ENCODE measurements at regions not wholly inside any gene's neighbourhood (a gene's known extent, or its start where the extent isn't known, plus 50 kb on each side); places are given as distances from the start of the nearest gene placed in this dataset.
"Not testable (repeated sequence)": the region's sequence is repeated elsewhere in the genome, so short reads cannot be mapped to it uniquely, and the experiment has no call there.

GRCh38 chr20:47971058-47971791 is 185.9 kb upstream of the SULF2 start:
- DNase-seq = no peak

DNA sequence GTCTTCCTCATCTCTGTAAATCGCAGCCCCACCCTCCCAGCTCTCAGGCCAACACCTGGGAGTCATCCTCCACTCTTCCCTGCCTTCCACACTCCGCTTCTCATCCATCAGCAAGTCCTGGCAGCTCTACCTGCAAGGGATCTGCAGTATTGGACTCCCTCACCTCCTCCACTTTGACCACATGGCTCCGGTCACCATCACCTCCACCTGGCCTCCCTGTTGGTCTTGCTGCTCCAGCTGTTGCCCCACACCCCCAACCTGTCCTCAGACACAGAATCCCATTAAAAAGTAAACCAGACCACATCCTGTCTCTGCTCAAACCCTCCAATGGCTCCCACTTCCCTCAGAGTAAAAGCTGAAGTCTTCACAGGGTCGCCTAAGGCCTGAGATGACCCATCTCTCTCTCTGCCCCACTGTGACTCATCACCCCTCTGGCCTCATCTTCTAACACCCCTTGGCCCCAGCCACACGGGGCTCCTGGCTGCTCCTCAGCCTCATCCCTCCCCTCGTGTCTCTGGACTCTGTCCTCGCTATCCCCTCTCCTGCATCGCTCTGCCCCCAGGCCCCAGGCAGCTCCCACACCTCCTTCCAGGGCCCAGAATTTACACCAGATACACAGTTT is 185.1 kb upstream of the SULF2 start:
- no peak for DNase-seq

- DNase-seq = no peak
Observed at GRCh38 chr20:47969426-47969825, 184.1 kb upstream of the SULF2 start.

DNA sequence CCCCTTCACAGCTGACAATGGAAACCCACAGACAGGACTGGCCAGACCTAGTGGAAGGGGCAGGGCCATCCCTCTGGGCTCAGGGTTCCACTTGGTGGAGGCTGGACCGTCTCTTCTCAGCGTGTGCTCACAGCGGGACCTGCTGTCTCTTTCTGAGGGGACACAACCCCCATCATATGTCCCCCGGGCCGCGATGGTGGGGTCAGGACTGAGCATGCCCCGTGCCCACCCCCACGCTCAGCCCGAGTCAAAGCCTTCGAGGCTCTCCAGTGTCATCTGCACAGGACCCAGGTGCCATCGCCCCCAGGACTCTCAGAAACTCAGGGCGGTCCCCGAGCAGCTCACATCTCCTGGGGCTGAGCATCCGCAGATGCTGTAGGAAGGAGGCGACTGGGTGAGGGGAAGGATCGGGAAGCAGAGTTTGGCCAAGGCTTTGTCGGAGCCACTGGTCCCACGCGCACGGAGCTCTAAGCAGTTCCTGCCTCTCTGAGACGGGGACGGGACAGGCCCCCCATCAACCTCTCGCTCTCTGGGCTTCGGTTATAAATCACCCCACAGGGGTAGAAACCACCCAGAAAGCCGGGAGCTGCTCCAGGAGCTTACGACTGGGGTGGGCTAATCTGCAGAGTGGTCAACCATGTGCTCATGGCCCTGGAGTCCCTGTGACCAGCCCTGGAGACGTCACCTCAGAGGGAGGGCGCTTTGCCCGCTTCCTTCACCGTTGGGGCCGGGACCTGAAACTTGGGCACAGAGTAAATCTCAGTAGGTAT is 183.4 kb upstream of the SULF2 start:
- no peak for DNase-seq

DNA sequence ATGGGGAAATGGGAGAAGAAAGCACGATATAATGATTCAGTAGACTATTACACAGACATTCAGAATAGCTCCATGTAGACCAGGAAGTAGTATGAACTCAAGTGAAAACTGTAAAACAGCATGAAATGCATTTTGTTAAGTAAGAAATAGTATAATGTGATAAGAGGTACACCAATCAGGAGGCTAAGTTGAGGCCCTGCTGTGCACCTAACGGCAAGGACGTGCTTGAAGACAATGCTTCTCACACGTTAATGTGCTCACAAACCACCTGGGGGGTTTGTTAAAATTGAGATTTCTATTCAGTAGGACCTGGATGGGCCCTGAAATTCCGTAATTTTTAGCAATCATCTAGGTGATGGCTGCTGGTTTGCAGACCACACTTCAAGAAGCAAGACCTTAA is 178.9 kb upstream of the SULF2 start:
- DNase-seq = no peak

- no peak for DNase-seq
Observed at GRCh38 chr20:47963022-47963421, 177.7 kb upstream of the SULF2 start.

GRCh38 chr20:47962286-47962963 is 177.1 kb upstream of the SULF2 start:
- DNase-seq = no peak

- DNase-seq = no peak
Observed at GRCh38 chr20:47960769-47961541, 175.7 kb upstream of the SULF2 start.

- no peak for DNase-seq
Observed at GRCh38 chr20:47960277-47960676, 175.0 kb upstream of the SULF2 start.

DNA sequence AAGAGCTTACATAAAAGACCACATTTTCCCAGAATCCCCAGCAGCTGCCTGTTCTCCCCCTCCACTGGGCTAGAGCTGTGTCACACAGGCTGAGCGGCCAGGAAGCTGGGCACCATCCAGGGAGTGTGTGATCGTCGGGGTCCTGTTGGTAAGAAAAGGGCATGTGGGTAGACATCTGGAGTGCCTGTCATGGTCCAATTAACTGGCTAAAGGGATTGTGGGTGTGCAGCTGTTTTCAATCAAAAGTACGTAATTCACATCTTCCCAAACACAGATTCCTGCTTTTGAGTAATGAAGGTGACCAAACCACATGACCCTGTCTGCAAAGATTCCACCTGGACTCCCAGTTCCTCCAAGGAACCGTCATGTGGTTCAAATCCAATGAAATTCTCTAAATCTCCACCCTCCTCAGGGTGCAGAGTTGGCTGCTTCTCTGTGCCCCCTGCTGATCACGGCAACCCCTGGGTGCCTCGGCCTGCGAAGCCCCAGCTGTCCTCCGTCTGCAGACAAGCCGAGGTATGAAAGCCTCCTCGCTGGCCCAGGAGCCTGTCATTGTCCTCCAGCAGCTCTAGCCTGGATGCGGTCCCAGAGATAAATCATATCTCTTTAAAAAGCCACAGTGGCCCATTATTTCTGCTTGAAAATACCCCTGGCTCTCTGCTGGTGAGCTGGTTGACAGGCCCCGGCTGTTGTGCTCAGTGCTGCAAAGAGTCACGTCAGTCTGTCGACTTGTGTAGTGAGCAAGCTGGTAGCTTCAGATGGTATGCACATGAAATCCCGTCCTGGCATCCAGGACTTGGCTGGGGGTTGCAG is 172.9 kb upstream of the SULF2 start:
- not testable (repeated sequence) for DNase-seq

- no peak for DNase-seq
Observed at GRCh38 chr20:47957135-47957534, 171.9 kb upstream of the SULF2 start.

GRCh38 chr20:47956268-47956995 is 171.2 kb upstream of the SULF2 start:
- DNase-seq = no peak

DNA sequence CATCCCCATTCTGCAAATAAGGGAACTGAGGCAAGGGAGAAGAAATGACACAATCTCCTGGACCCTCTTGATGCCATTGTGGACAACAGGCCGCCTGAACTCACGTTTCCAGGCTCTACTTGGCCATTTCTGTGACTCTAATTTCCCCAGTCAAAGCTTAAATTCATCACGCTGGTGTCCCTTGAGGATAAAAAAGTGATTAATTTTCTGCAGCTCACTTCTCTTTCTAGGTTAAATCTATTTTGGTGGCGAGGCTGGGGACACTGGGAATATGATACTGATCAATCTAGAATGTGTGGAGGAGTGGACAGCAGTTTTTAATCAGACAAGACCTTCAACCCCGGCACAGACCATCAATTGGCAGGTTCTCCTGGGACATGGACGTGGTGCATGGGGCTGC is 168.2 kb upstream of the SULF2 start:
- DNase-seq = no peak

- DNase-seq = no peak
Observed at GRCh38 chr20:47952023-47952564, 166.8 kb upstream of the SULF2 start.

GRCh38 chr20:47951521-47951971 is 166.3 kb upstream of the SULF2 start:
- no peak for DNase-seq

DNA sequence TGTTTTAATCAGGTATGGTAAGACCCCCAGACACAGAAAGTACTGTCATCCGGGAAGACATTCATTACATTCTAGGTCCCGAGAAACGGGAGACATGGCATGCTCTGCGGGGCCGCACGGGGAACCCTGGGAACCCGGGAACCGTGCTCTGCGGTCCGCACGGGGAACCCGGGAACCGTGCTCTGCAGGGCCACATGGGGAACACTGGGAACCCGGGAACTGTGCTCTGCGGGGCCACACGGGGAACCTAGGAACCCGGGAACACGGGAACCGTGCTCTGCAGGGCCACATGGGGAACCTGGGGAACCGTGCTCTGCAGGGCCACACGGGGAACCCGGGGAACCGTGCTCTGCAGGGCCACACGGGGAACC is 165.6 kb upstream of the SULF2 start:
- DNase-seq = no peak

- no peak for DNase-seq
Observed at GRCh38 chr20:47950124-47950912, 165.0 kb upstream of the SULF2 start.

DNA sequence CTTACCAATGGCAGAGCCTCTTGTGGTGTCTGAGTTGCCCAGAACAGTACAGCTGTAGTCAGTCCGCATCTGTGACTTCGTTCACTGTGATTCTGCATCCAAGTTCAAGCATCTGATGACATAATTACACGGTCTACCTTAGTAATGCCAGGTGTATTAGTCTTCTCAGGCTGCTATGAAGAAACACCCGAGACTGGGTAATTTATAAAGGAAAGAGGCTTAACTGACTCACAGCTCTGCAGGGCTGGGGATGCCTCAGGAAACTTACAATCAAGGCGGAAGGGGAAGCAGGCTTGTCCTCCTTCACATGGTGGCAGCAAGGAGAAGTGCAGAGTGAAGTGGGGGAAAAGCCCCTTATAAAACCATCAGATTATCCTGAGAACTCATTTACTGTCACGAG is 163.9 kb upstream of the SULF2 start:
- no peak for DNase-seq

GRCh38 chr20:47944682-47945081 is 159.4 kb upstream of the SULF2 start:
- no peak for DNase-seq

DNA sequence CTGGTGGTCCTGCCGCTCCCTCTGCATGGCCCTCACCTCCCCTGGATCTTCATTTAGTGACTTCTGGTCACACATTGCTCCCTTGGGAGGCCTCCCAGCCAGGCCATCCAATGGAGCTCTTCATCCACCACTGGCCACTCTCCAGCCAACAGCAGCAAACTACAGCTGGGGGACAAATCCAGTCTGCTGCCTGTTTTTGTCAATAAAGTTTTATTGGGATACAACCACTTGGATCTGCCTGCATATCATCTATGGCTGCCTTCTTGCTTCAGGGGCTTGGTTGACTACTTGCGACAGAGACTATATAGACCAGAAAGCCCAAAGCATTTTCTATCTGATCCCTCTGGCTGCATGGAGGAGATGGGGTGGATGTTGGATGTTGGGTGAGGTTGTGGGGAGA is 156.6 kb upstream of the SULF2 start:
- no peak for DNase-seq

Data from KG1 (cell line).